Natural killer cell (primary cell): ENCODE measurements at regions not wholly inside any gene's neighbourhood (a gene's known extent, or its start where the extent isn't known, plus 50 kb on each side); places are given as distances from the start of the nearest gene placed in this dataset.
"Not testable (repeated sequence)": the region's sequence is repeated elsewhere in the genome, so short reads cannot be mapped to it uniquely, and the experiment has no call there.

ENCODE experiments used
- ATAC-seq, 3 donors: fragments of 150-1000 bp in 2 of 3; fragments of 200-7000 bp in 1 of 3; cut with Tn5 transposase; 1 replicate in 1 of 3; 2 replicates in 2 of 3; pipeline ENCODE4 v1.10.0; 2021; ENCODE audit warnings: mild to moderate bottlenecking in 2 of 3, moderate library complexity in 2 of 3
- DNase-seq, 2 donors: peaks; one replicate each; pipeline versions ENCODE4 v3.0.0 to v3.0.0-alpha.2; 2013 to 2021; ENCODE audit warnings: mixed read lengths in 1 of 2
- H3K27ac ChIP-seq: one replicate; pipeline ENCODE4 v1.5.1; 2013; ENCODE audit warnings: mild to moderate bottlenecking, low read length
- H3K27me3 ChIP-seq: one replicate; pipeline ENCODE4 v1.6.1; 2013; ENCODE audit warnings: low read length; ENCODE audit not compliant: control insufficient read depth, insufficient read depth
- H3K36me3 ChIP-seq: one replicate; pipeline ENCODE4 v1.6.1; 2013; ENCODE audit warnings: low read length; ENCODE audit not compliant: control insufficient read depth, insufficient read depth
- H3K4me1 ChIP-seq: one replicate; pipeline ENCODE4 v1.6.1; 2013; ENCODE audit warnings: low read length; ENCODE audit not compliant: control insufficient read depth, insufficient read depth
- H3K4me3 ChIP-seq: one replicate; pipeline ENCODE4 v1.5.1; 2013; ENCODE audit warnings: low read length
- H3K9me3 ChIP-seq: one replicate; pipeline ENCODE4 v1.6.1; 2013; ENCODE audit warnings: low read length; ENCODE audit not compliant: control insufficient read depth, insufficient read depth
- H3K27ac Mint-ChIP-seq, 2 donors: one replicate each; pipeline ENCODE4 v1.8.0; 2022; ENCODE audit warnings: mild to moderate bottlenecking in 2 of 2, mixed read lengths in 2 of 2, moderate library complexity in 1 of 2
- H3K27me3 Mint-ChIP-seq, 2 donors: one replicate each; pipeline ENCODE4 v1.8.0; 2022; ENCODE audit warnings: low read depth in 2 of 2, mixed read lengths in 2 of 2
- H3K36me3 Mint-ChIP-seq: one replicate; pipeline ENCODE4 v1.8.0; 2022; ENCODE audit warnings: mixed read lengths
- H3K4me1 Mint-ChIP-seq, 2 donors: one replicate each; pipeline ENCODE4 v1.8.0; 2022; ENCODE audit warnings: mixed read lengths in 2 of 2
- H3K4me3 Mint-ChIP-seq: one replicate; pipeline ENCODE4 v1.8.0; 2022; ENCODE audit warnings: mild to moderate bottlenecking, moderate library complexity, mixed read lengths
- H3K9me3 Mint-ChIP-seq, 2 donors: one replicate each; pipeline ENCODE4 v1.8.0; 2022; ENCODE audit warnings: mixed read lengths in 2 of 2
- WGBS: methylation state at CpG from one replicate; pipeline ENCODE4 v1.1.7; 2013; ENCODE audit warnings: missing lambda C conversion rate; ENCODE audit not compliant: insufficient coverage; 5-methylcytosine and 5-hydroxymethylcytosine counted together
- intact Hi-C: fragments of 100-400 bp; cut with micrococcal nuclease; formaldehyde crosslinking; loops from one replicate; pipeline ENCODE4 v1.14.2; 2022
- TF ChIP-seq, protein P1 (sequence below): fragments of 200-600 bp; IDR thresholded peaks from one replicate; pipeline ENCODE4 v1.8.0; 2022; ENCODE audit warnings: antibody characterized with exemption

DNA sequence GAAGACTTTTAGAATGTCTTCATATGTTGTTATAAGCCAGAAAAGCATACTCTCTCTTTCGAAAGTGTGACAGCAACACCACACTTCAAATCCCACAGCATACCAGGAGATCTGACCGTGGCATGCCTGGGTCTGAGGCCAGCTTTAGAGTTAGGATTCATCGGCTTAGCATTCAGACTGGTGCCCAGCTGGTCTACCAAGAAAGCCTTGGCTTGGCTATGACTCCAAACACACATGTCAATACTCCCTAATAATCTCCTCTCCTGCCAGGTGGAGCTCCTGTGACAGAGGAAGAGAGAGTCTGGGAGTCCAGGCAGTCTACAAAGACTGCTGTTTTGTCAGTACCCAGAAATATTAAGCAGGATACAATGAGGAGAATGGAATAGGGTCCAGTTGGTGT is 77.1 kb upstream of the MAN1A1 start:
- intact Hi-C loops = no loop called here
- Histone ChIP-seq H3K4me3 (no peak overlapping the region), H3K4me1 (no peaks in the 10 kb centered on the region), H3K27me3 (no peaks in the 10 kb centered on the region), H3K27ac (no peak overlapping the region), H3K9me3 (no peaks in the 10 kb centered on the region), H3K36me3 (no peaks in the 10 kb centered on the region)
- Mint-ChIP-seq H3K4me3 (no peak overlapping the region), H3K4me1 (no peaks in the 10 kb centered on the region), H3K27me3 (no peaks in the 10 kb centered on the region), H3K9me3 (peaks cover 3 to 4% of the 10 kb centered on the region in 2 donors), H3K36me3 (no peaks in the 10 kb centered on the region), H3K27ac (no peak overlapping the region)
- no peak for ATAC-seq
- 92% methylated on average over 3 of the region's 3 CpGs for WGBS
- no peak for DNase-seq
- TF ChIP-seq, protein P1, sequence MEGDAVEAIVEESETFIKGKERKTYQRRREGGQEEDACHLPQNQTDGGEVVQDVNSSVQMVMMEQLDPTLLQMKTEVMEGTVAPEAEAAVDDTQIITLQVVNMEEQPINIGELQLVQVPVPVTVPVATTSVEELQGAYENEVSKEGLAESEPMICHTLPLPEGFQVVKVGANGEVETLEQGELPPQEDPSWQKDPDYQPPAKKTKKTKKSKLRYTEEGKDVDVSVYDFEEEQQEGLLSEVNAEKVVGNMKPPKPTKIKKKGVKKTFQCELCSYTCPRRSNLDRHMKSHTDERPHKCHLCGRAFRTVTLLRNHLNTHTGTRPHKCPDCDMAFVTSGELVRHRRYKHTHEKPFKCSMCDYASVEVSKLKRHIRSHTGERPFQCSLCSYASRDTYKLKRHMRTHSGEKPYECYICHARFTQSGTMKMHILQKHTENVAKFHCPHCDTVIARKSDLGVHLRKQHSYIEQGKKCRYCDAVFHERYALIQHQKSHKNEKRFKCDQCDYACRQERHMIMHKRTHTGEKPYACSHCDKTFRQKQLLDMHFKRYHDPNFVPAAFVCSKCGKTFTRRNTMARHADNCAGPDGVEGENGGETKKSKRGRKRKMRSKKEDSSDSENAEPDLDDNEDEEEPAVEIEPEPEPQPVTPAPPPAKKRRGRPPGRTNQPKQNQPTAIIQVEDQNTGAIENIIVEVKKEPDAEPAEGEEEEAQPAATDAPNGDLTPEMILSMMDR = no peak

DNA sequence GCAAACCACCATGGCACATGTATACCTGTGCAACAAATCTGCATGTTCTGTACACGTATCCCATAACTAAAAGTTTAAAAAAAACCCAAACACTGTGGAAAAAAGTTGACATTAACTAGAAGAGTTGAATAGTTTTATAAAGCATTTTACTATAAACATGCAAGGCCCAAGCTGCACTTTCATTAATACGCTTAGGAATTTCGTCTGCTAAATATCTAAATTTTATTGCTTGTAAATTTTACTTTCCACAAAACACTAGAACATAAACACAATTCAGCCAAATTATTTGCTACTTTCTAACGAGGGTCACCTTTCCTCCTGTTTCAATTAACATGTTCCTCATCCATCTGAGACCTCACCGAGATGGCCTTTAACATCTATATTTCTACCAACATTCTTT is 74.4 kb upstream of the MAN1A1 start:
- Histone ChIP-seq H3K9me3 (no peaks in the 10 kb centered on the region), H3K36me3 (no peaks in the 10 kb centered on the region), H3K4me3 (no peak overlapping the region), H3K4me1 (no peaks in the 10 kb centered on the region), H3K27ac (no peak overlapping the region), H3K27me3 (no peaks in the 10 kb centered on the region)
- TF ChIP-seq, protein P1 = no peak
- Mint-ChIP-seq H3K4me3 (no peak overlapping the region), H3K9me3 (peaks cover 16 to 20% of the 10 kb centered on the region in 2 donors), H3K27ac (no peak overlapping the region), H3K27me3 (peaks cover 0 to 2% of the 10 kb centered on the region in 2 donors), H3K4me1 (no peaks in the 10 kb centered on the region), H3K36me3 (peaks cover 24% of the 10 kb centered on the region)
- ATAC-seq = no peak
- DNase-seq = no peak
- intact Hi-C loops = no loop called here
- WGBS = 94% methylated on average over 3 of the region's 5 CpGs

DNA sequence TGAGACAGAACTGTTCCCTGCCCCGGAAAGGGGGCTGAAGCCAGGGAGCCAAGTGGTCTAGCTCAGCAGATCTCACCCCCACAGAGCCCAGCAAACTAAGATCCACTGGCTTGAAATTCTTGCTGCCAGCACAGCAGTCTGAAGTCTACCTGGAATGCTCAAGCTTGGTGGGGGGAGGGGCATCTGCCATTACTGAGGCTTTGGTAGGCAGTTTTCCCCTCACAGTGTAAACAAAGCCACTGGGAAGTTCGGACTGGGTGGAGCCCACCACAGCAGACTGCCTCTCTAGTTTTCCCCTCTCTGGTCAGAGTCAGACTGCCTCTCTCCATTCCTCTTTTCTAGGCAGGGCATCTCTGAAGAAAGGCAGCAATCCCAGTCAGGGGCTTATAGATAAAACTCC is 68.5 kb upstream of the MAN1A1 start:
- H3K9me3 ChIP-seq, H3K27ac Mint-ChIP-seq, H3K4me3 Mint-ChIP-seq, ATAC-seq, H3K4me3 ChIP-seq, H3K27me3 Mint-ChIP-seq, H3K27me3 ChIP-seq, DNase-seq, H3K4me1 Mint-ChIP-seq, intact Hi-C loops, H3K36me3 ChIP-seq, H3K4me1 ChIP-seq, H3K27ac ChIP-seq: not testable (repeated sequence)
- 86% methylated on average over 2 of the region's 2 CpGs for WGBS
- H3K36me3 Mint-ChIP-seq = peaks cover 63% of the 10 kb centered on the region
- peaks cover 30 to 37% of the 10 kb centered on the region in 2 donors for H3K9me3 Mint-ChIP-seq

DNA sequence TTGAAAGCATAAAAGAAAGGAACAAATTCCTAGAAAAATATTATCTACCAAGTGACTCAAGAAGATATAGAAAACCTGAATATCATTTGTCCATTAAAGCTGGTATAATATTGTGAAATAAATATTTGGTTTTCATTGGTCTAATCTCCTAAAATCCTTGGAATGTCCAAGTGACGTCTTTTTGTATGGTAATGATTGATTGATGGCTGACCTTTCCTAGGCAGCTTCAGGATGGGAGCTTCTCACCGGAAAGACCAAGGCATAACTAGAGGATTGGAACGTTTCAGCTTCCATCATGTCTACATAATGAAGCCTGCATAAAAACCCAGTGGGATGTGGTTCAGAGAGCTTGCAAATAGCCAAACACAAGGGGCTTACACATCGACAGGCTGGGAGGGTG is 57.6 kb upstream of the MAN1A1 start:
- peaks cover 11% of the 10 kb centered on the region for H3K36me3 Mint-ChIP-seq

DNA sequence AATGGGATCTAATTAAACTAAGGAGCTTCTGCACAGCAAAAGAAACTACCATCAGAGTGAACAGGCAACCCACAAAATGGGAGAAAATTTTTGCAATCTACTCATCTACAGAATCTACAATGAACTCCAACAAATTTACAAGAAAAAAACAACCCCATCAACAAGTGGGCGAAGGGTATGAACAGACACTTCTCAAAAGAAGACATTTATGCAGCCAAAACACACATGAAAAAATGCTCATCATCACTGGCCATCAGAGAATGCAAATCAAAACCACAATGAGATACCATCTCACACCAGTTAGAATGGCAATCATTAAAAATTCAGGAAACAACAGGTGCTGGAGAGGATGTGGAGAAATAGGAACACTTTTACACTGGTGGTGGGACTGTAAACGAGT is 55.6 kb upstream of the MAN1A1 start:
- H3K36me3 ChIP-seq, ATAC-seq, H3K4me1 Mint-ChIP-seq, H3K27me3 ChIP-seq, H3K27ac Mint-ChIP-seq, H3K4me3 Mint-ChIP-seq, H3K4me3 ChIP-seq, H3K27me3 Mint-ChIP-seq, H3K9me3 ChIP-seq, H3K27ac ChIP-seq, intact Hi-C loops, DNase-seq, H3K4me1 ChIP-seq: not testable (repeated sequence)
- H3K9me3 Mint-ChIP-seq = peaks cover 9 to 12% of the 10 kb centered on the region in 2 donors
- WGBS = 93% methylated on average over 1 of the region's 2 CpGs
- H3K36me3 Mint-ChIP-seq = peaks cover 15% of the 10 kb centered on the region

More for the DNA sequence above, 57.6 kb upstream of the MAN1A1 start:
- no peak overlapping the region for H3K4me3 ChIP-seq
- 95% methylated on average over 4 of the region's 4 CpGs for WGBS
- no peaks in the 10 kb centered on the region for H3K27me3 ChIP-seq
- Mint-ChIP-seq H3K27me3 (no peaks in the 10 kb centered on the region), H3K4me3 (no peak overlapping the region), H3K4me1 (no peaks in the 10 kb centered on the region), H3K27ac (no peak overlapping the region), H3K9me3 (peaks cover 7 to 9% of the 10 kb centered on the region in 2 donors)
- ATAC-seq = no peak
- intact Hi-C loops = no loop called here
- H3K4me1 ChIP-seq = no peaks in the 10 kb centered on the region
- no peak for DNase-seq
- no peaks in the 10 kb centered on the region for H3K36me3 ChIP-seq
- TF ChIP-seq, protein P1 = no peak
- no peak overlapping the region for H3K27ac ChIP-seq
- no peaks in the 10 kb centered on the region for H3K9me3 ChIP-seq
